ENCODE measurements at regions not wholly inside any gene's neighbourhood (a gene's known extent, or its start where the extent isn't known, plus 50 kb on each side); places are given as distances from the start of the nearest gene placed in this dataset.

DNA sequence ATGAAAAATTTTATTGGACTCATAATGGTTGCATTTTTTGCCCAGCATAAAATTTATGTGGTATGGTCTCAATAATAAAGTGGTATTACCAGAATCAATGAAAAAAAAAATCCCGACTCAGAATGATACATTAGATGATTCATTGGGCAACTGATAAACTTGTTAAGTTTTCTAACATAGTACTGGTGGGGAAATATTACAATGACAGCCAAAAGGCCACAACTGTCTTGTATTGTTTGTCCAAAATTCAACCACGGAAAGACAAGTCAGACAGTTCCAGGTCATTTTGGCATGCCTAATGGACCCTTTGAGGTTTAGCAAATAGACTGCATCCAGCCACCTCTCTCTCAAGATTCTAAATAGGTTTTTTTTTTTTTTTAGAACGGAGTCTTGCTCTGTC, 70.5 kb upstream of the TRIM9 start:
- TF ChIP-seq RAD21 (IDR thresholded peaks at IDR 0.05; ENCODE audit: low read length) = no peak
- TF ChIP-seq, protein P1, sequence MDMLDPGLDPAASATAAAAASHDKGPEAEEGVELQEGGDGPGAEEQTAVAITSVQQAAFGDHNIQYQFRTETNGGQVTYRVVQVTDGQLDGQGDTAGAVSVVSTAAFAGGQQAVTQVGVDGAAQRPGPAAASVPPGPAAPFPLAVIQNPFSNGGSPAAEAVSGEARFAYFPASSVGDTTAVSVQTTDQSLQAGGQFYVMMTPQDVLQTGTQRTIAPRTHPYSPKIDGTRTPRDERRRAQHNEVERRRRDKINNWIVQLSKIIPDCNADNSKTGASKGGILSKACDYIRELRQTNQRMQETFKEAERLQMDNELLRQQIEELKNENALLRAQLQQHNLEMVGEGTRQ (IDR thresholded peaks at IDR 0.05; ENCODE audit: borderline replicate concordance, low read depth, low read length) = no peak
- TF ChIP-seq MXI1 (IDR thresholded peaks at IDR 0.05; ENCODE audit: low read depth, low read length) = no peak
- TF ChIP-seq POLR2AphosphoS5 (IDR thresholded peaks at IDR 0.05; ENCODE audit: low read depth, low read length) = no peak
- TF ChIP-seq, protein P2, sequence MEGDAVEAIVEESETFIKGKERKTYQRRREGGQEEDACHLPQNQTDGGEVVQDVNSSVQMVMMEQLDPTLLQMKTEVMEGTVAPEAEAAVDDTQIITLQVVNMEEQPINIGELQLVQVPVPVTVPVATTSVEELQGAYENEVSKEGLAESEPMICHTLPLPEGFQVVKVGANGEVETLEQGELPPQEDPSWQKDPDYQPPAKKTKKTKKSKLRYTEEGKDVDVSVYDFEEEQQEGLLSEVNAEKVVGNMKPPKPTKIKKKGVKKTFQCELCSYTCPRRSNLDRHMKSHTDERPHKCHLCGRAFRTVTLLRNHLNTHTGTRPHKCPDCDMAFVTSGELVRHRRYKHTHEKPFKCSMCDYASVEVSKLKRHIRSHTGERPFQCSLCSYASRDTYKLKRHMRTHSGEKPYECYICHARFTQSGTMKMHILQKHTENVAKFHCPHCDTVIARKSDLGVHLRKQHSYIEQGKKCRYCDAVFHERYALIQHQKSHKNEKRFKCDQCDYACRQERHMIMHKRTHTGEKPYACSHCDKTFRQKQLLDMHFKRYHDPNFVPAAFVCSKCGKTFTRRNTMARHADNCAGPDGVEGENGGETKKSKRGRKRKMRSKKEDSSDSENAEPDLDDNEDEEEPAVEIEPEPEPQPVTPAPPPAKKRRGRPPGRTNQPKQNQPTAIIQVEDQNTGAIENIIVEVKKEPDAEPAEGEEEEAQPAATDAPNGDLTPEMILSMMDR (IDR thresholded peaks at IDR 0.05) = no peak
- TF ChIP-seq, protein P3, sequence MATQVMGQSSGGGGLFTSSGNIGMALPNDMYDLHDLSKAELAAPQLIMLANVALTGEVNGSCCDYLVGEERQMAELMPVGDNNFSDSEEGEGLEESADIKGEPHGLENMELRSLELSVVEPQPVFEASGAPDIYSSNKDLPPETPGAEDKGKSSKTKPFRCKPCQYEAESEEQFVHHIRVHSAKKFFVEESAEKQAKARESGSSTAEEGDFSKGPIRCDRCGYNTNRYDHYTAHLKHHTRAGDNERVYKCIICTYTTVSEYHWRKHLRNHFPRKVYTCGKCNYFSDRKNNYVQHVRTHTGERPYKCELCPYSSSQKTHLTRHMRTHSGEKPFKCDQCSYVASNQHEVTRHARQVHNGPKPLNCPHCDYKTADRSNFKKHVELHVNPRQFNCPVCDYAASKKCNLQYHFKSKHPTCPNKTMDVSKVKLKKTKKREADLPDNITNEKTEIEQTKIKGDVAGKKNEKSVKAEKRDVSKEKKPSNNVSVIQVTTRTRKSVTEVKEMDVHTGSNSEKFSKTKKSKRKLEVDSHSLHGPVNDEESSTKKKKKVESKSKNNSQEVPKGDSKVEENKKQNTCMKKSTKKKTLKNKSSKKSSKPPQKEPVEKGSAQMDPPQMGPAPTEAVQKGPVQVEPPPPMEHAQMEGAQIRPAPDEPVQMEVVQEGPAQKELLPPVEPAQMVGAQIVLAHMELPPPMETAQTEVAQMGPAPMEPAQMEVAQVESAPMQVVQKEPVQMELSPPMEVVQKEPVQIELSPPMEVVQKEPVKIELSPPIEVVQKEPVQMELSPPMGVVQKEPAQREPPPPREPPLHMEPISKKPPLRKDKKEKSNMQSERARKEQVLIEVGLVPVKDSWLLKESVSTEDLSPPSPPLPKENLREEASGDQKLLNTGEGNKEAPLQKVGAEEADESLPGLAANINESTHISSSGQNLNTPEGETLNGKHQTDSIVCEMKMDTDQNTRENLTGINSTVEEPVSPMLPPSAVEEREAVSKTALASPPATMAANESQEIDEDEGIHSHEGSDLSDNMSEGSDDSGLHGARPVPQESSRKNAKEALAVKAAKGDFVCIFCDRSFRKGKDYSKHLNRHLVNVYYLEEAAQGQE (IDR thresholded peaks at IDR 0.05; ENCODE audit: low read depth, low read length) = no peak
